ENCODE measurements at regions not wholly inside any gene's neighbourhood (a gene's known extent, or its start where the extent isn't known, plus 50 kb on each side); places are given as distances from the start of the nearest gene placed in this dataset.

DNA sequence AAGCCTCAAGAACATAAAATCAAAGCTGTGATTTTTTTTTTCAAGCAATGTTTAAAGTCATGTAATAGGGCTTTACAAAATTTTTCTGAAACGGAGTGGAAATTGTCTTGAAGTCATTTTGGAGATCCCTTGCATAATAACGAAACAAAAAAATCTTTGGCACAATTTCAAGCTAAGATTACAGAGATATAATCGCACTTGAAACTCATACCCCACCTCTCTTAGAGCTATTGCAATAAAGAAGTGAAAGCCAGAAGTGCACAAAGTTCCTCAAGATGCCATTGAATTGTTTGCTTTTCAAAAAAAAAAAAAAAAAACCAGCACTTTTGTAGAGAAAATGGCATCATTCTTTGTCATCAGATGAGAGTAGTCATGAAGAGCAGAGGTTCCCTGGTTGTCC is 152.3 kb downstream of the PAX3 start:
- no peak for TF ChIP-seq POLR2AphosphoS5 (IDR thresholded peaks at IDR 0.05)
- TF ChIP-seq CTCF (IDR thresholded peaks at IDR 0.05): no peak
